ENCODE measurements at regions not wholly inside any gene's neighbourhood (a gene's known extent, or its start where the extent isn't known, plus 50 kb on each side); places are given as distances from the start of the nearest gene placed in this dataset.

DNA sequence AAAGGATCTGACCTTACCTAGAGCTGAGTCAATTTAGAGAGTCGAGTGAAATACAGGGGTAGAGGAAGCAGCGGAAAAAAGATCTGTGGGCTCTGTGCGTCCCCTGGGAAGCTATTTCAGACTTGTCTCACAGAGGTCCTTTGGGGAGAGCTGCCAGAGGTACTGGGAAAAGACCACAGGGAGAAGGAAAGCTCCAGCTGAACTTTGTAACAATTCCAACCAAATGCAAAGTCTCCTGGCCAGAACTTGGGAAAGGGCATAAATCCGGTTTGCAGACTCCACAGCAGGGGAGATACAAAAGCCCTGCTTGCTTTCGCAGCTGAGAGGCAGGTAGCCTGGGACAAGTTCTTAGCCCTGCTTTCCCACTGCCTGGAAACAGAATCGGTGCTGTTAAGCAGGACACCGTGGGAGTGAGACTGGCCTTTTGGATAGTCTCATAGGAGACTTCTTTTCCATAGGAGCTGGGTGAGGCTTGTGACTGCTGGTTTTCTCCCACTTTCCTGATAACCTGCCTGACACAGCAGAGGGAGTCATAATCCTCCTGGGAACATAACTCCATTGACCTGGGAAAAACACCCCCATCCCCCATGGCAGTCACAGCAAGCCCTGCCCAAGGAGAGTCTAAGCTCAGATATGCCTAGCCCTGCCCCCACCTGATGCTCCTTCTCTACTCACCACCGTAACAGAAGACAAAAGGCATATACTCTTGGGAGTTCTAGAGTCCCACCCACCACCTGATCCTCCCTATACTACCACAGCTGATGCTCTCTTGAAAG, 926.2 kb downstream of the KCNMA1 start:
- H3K27me3 ChIP-seq (ENCODE audit: control insufficient read depth, insufficient read depth, low read length) = no peaks in the 10 kb centered on the region
- no peaks in the 10 kb centered on the region for H3K4me1 ChIP-seq (ENCODE audit: control insufficient read depth, extremely low read depth, insufficient read depth, low read length)
- TF ChIP-seq, protein P1, sequence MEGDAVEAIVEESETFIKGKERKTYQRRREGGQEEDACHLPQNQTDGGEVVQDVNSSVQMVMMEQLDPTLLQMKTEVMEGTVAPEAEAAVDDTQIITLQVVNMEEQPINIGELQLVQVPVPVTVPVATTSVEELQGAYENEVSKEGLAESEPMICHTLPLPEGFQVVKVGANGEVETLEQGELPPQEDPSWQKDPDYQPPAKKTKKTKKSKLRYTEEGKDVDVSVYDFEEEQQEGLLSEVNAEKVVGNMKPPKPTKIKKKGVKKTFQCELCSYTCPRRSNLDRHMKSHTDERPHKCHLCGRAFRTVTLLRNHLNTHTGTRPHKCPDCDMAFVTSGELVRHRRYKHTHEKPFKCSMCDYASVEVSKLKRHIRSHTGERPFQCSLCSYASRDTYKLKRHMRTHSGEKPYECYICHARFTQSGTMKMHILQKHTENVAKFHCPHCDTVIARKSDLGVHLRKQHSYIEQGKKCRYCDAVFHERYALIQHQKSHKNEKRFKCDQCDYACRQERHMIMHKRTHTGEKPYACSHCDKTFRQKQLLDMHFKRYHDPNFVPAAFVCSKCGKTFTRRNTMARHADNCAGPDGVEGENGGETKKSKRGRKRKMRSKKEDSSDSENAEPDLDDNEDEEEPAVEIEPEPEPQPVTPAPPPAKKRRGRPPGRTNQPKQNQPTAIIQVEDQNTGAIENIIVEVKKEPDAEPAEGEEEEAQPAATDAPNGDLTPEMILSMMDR (conservative IDR thresholded peaks at IDR 0.05 in 1 of 2, IDR thresholded peaks at IDR 0.05 in 1 of 2; ENCODE audit: low read depth in 1 of 2, low read length in 2 of 2) = no peak
- TF ChIP-seq EZH2 (IDR thresholded peaks at IDR 0.05; ENCODE audit: low read length, missing control alignments) = no peak
- H3K79me2 ChIP-seq (ENCODE audit: control insufficient read depth, insufficient read depth, low read length) = no peaks in the 10 kb centered on the region
- no peak overlapping the region for H3K9ac ChIP-seq (ENCODE audit: insufficient read depth, low read length)
- no peak overlapping the region for H3K4me2 ChIP-seq (ENCODE audit: extremely low read depth, insufficient read depth, low read length)
- H3K9me3 ChIP-seq (ENCODE audit: control insufficient read depth, insufficient read depth, low read depth, low read length) = no peaks in the 10 kb centered on the region
- no peaks in the 10 kb centered on the region for H3K36me3 ChIP-seq (ENCODE audit: control insufficient read depth, insufficient read depth, low read length)
- no peak overlapping the region for H2AFZ ChIP-seq (ENCODE audit: low read length)
- H3K4me3 ChIP-seq (replicated peaks in 1 of 4; ENCODE audit: control extremely low read depth in 1 of 4, insufficient read depth in 1 of 4, low read depth in 3 of 4, low read length in 4 of 4) = no peak overlapping the region
- H3K27ac ChIP-seq (ENCODE audit: insufficient read depth, low read length) = no peak overlapping the region
- H4K20me1 ChIP-seq (ENCODE audit: control insufficient read depth, extremely low read depth, insufficient read depth, low read length) = no peaks in the 10 kb centered on the region
- no peak for DNase-seq (ENCODE audit: low read depth in 2 of 2)

DNA sequence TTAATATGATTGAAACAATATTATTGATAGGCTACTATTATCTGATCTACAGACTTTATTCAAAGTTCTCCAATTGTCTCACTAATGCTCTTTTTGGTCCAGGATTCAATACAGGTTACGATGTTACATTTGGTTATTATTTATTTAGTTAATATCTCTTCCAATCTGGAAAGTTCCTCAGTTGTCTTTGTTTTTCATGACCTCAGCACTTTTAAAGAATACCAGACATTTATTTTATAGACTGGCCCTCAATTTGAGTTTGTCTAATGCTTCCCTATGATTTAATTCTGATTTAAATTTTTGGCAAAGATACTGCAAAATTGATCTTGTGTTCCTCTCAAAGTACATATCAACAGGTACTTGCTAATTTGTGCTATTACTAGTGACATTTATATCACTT, 937.4 kb downstream of the KCNMA1 start:
- no peak for DNase-seq (ENCODE audit: low read depth in 2 of 2)
- Histone ChIP-seq H3K79me2 (ENCODE audit: control insufficient read depth, insufficient read depth, low read length) (no peaks in the 10 kb centered on the region), H3K36me3 (ENCODE audit: control insufficient read depth, insufficient read depth, low read length) (no peaks in the 10 kb centered on the region), H3K9me3 (ENCODE audit: control insufficient read depth, insufficient read depth, low read depth, low read length) (no peaks in the 10 kb centered on the region), H3K9ac (ENCODE audit: insufficient read depth, low read length) (no peak overlapping the region), H3K27ac (ENCODE audit: insufficient read depth, low read length) (no peak overlapping the region), H3K4me1 (ENCODE audit: control insufficient read depth, extremely low read depth, insufficient read depth, low read length) (no peaks in the 10 kb centered on the region), H4K20me1 (ENCODE audit: control insufficient read depth, extremely low read depth, insufficient read depth, low read length) (no peaks in the 10 kb centered on the region), H2AFZ (ENCODE audit: low read length) (no peak overlapping the region), H3K4me3 (replicated peaks in 1 of 4; ENCODE audit: control extremely low read depth in 1 of 4, insufficient read depth in 1 of 4, low read depth in 3 of 4, low read length in 4 of 4) (no peak overlapping the region), H3K27me3 (ENCODE audit: control insufficient read depth, insufficient read depth, low read length) (no peaks in the 10 kb centered on the region), H3K4me2 (ENCODE audit: extremely low read depth, insufficient read depth, low read length) (no peak overlapping the region)
- no peak for TF ChIP-seq EZH2 (IDR thresholded peaks at IDR 0.05; ENCODE audit: low read length, missing control alignments)
- TF ChIP-seq, protein P1 (conservative IDR thresholded peaks at IDR 0.05 in 1 of 2, IDR thresholded peaks at IDR 0.05 in 1 of 2; ENCODE audit: low read depth in 1 of 2, low read length in 2 of 2) = no peak

DNA sequence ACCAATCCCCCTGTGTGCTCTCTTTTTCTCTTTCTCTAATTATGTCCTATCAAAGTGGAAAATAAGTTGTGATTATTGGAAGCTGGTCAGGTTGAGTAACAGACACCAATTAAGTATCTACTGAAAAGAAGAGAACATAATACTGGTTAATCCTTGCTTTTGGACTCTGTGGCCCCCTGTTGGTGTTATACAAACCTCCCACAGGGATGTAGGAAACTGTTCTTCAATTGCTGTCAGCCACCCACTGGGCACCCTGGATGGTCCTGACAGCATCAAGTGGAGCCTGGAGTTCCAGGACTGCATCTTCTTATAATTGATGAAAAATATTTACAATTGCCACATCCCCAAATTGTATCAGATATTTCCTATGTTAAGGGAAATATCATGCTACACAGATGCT, 939.7 kb downstream of the KCNMA1 start:
- H3K9ac ChIP-seq (ENCODE audit: insufficient read depth, low read length) = no peak overlapping the region
- H3K27me3 ChIP-seq (ENCODE audit: control insufficient read depth, insufficient read depth, low read length) = no peaks in the 10 kb centered on the region
- no peaks in the 10 kb centered on the region for H3K9me3 ChIP-seq (ENCODE audit: control insufficient read depth, insufficient read depth, low read depth, low read length)
- no peak overlapping the region for H2AFZ ChIP-seq (ENCODE audit: low read length)
- no peaks in the 10 kb centered on the region for H3K79me2 ChIP-seq (ENCODE audit: control insufficient read depth, insufficient read depth, low read length)
- H3K36me3 ChIP-seq (ENCODE audit: control insufficient read depth, insufficient read depth, low read length) = no peaks in the 10 kb centered on the region
- H3K4me1 ChIP-seq (ENCODE audit: control insufficient read depth, extremely low read depth, insufficient read depth, low read length) = no peaks in the 10 kb centered on the region
- no peak for DNase-seq (ENCODE audit: low read depth in 2 of 2)
- TF ChIP-seq, protein P1 (conservative IDR thresholded peaks at IDR 0.05 in 1 of 2, IDR thresholded peaks at IDR 0.05 in 1 of 2; ENCODE audit: low read depth in 1 of 2, low read length in 2 of 2) = no peak
- TF ChIP-seq EZH2 (IDR thresholded peaks at IDR 0.05; ENCODE audit: low read length, missing control alignments) = no peak
- no peak overlapping the region for H3K27ac ChIP-seq (ENCODE audit: insufficient read depth, low read length)
- H4K20me1 ChIP-seq (ENCODE audit: control insufficient read depth, extremely low read depth, insufficient read depth, low read length) = no peaks in the 10 kb centered on the region
- H3K4me3 ChIP-seq (replicated peaks in 1 of 4; ENCODE audit: control extremely low read depth in 1 of 4, insufficient read depth in 1 of 4, low read depth in 3 of 4, low read length in 4 of 4) = no peak overlapping the region
- H3K4me2 ChIP-seq (ENCODE audit: extremely low read depth, insufficient read depth, low read length) = no peak overlapping the region
